Activated naive CD4-positive, alpha-beta T cell treated with anti-CD3 and anti-CD28 coated beads, Interleukin-2, amount 10 ng/mL, durations not matched to agents 7 days and 5 days (primary cell): ENCODE measurements at regions not wholly inside any gene's neighbourhood (a gene's known extent, or its start where the extent isn't known, plus 50 kb on each side); places are given as distances from the start of the nearest gene placed in this dataset.
"Not testable (repeated sequence)": the region's sequence is repeated elsewhere in the genome, so short reads cannot be mapped to it uniquely, and the experiment has no call there.

ENCODE experiments used
- CTCF ChIA-PET: fragments of 350-600 bp; sonication (Branson Sonifier 250); formaldehyde crosslinking; loops from one replicate; lab custom pipeline; 2021; ENCODE audit warnings: antibody characterized with exemption; lab: Charles Lee
- DNase-seq: peaks from one replicate; pipeline ENCODE4 v3.0.0-alpha.2; 2020
- H3K27ac Mint-ChIP-seq: one replicate; pipeline ENCODE4 v1.8.0; 2021; ENCODE audit warnings: mild to moderate bottlenecking, moderate library complexity, mixed read lengths
- H3K27me3 Mint-ChIP-seq: one replicate; pipeline ENCODE4 v1.8.0; 2021; ENCODE audit warnings: mild to moderate bottlenecking, mixed read lengths
- H3K36me3 Mint-ChIP-seq: one replicate; pipeline ENCODE4 v1.8.0; 2021; ENCODE audit warnings: mixed read lengths
- H3K4me1 Mint-ChIP-seq: one replicate; pipeline ENCODE4 v1.8.0; 2021; ENCODE audit warnings: mixed read lengths
- H3K4me3 Mint-ChIP-seq: one replicate; pipeline ENCODE4 v1.8.0; 2021; ENCODE audit warnings: mild to moderate bottlenecking, moderate library complexity, mixed read lengths
- H3K9me3 Mint-ChIP-seq: one replicate; pipeline ENCODE4 v1.8.0; 2021; ENCODE audit warnings: mixed read lengths

DNA sequence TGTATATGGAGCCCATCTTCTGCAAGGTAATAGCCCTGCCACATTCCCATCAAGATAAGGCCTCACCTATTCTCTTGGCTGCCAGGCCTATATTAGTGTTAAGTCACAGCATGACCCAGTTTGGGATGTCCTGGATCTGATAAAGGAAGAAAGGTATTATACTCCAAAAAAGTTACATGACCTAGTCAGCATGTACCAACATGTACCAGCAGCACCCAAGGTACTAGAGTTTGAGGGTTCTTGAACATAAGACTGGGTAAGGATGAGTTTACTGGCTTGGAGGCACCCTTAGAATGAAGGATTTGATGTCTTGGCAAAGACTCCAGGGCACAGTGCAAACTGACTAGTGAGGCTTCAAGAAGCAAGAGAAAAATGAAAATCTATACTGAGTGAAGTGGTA is 232.5 kb downstream of the SQOR start:
- DNase-seq, result no peak
- no peaks in the 10 kb centered on the region for H3K27me3 Mint-ChIP-seq
- CTCF ChIA-PET, result no interaction called here
- peaks cover 9% of the 10 kb centered on the region for H3K9me3 Mint-ChIP-seq
- no peaks in the 10 kb centered on the region for H3K4me1 Mint-ChIP-seq
- no peak overlapping the region for H3K27ac Mint-ChIP-seq
- no peaks in the 10 kb centered on the region for H3K36me3 Mint-ChIP-seq
- H3K4me3 Mint-ChIP-seq, result no peak overlapping the region

- H3K27ac Mint-ChIP-seq, result no peak overlapping the region
- peaks cover 10% of the 10 kb centered on the region for H3K9me3 Mint-ChIP-seq
- H3K4me1 Mint-ChIP-seq, result no peaks in the 10 kb centered on the region
- H3K4me3 Mint-ChIP-seq, result no peak overlapping the region
- DNase-seq, result no peak
- CTCF ChIA-PET, result no interaction called here
- no peaks in the 10 kb centered on the region for H3K36me3 Mint-ChIP-seq
- H3K27me3 Mint-ChIP-seq, result no peaks in the 10 kb centered on the region
Measured at GRCh38 chr15:45868109-45868691, 233.4 kb downstream of the SQOR start.

- Mint-ChIP-seq H3K9me3 (peaks cover 10% of the 10 kb centered on the region), H3K27ac (no peak overlapping the region), H3K27me3 (no peaks in the 10 kb centered on the region), H3K4me1 (no peaks in the 10 kb centered on the region), H3K4me3 (no peak overlapping the region), H3K36me3 (no peaks in the 10 kb centered on the region)
- DNase-seq, result no peak
- CTCF ChIA-PET, result no interaction called here
Measured at GRCh38 chr15:45869034-45869668, 234.3 kb downstream of the SQOR start.

- CTCF ChIA-PET, result no interaction called here
- Mint-ChIP-seq H3K36me3 (no peaks in the 10 kb centered on the region), H3K27me3 (no peaks in the 10 kb centered on the region), H3K27ac (no peak overlapping the region), H3K4me1 (no peaks in the 10 kb centered on the region), H3K4me3 (no peak overlapping the region), H3K9me3 (peaks cover 10% of the 10 kb centered on the region)
- DNase-seq, result no peak
Measured at GRCh38 chr15:45871121-45871855, 236.5 kb downstream of the SQOR start.

DNA sequence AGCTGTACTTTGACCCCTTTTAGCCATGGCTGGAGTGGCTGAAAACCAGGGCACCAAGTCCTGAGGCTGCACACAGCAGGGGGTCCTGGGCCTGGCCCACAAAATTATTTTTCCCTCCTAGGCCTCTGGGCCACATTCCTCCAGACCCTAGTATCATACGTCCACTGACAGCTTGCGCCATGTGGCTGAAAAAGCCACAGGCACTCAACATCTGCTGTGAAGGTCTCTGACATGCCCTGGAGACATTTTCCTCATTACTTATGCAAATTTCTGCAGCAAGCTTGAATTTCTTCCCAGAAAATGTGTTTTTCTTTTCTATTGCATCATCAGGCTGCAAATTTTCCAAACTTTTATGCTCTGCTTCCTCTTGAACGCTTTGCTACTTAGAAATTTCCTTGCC is 239.0 kb downstream of the SQOR start:
- H3K27me3 Mint-ChIP-seq, result no peaks in the 10 kb centered on the region
- no peaks in the 10 kb centered on the region for H3K4me1 Mint-ChIP-seq
- peaks cover 10% of the 10 kb centered on the region for H3K9me3 Mint-ChIP-seq
- H3K4me3 Mint-ChIP-seq, result no peak overlapping the region
- H3K36me3 Mint-ChIP-seq, result no peaks in the 10 kb centered on the region
- CTCF ChIA-PET, result no interaction called here
- DNase-seq, result no peak
- H3K27ac Mint-ChIP-seq, result no peak overlapping the region

DNA sequence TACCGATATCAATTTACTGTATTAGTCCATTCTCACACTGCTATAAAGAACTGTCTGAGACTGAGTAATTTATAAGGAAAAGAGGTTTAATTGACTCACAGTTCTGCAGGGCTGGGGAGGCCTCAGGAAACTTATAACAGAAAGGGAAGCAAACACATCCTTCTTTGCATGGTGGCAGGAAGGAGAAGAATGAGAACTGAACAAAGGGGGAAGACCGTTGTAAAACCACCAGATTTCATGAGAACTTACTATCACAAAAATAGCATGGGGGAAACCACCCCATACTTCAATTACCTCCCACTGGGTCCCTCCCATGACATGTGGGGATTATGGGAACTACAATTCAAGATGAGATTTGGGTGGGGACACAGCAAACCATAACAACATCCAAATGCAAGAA is 239.7 kb downstream of the SQOR start:
- DNase-seq, H3K27ac Mint-ChIP-seq, H3K36me3 Mint-ChIP-seq, H3K4me3 Mint-ChIP-seq, CTCF ChIA-PET, H3K27me3 Mint-ChIP-seq, H3K4me1 Mint-ChIP-seq: not testable (repeated sequence)
- H3K9me3 Mint-ChIP-seq, result peaks cover 10% of the 10 kb centered on the region

- H3K9me3 Mint-ChIP-seq, result peaks cover 5% of the 10 kb centered on the region
- no peak overlapping the region for H3K4me3 Mint-ChIP-seq
- no peaks in the 10 kb centered on the region for H3K27me3 Mint-ChIP-seq
- DNase-seq, result no peak
- no peaks in the 10 kb centered on the region for H3K4me1 Mint-ChIP-seq
- CTCF ChIA-PET, result no interaction called here
- no peak overlapping the region for H3K27ac Mint-ChIP-seq
- no peaks in the 10 kb centered on the region for H3K36me3 Mint-ChIP-seq
Measured at GRCh38 chr15:45884289-45884688, 249.5 kb downstream of the SQOR start.

DNA sequence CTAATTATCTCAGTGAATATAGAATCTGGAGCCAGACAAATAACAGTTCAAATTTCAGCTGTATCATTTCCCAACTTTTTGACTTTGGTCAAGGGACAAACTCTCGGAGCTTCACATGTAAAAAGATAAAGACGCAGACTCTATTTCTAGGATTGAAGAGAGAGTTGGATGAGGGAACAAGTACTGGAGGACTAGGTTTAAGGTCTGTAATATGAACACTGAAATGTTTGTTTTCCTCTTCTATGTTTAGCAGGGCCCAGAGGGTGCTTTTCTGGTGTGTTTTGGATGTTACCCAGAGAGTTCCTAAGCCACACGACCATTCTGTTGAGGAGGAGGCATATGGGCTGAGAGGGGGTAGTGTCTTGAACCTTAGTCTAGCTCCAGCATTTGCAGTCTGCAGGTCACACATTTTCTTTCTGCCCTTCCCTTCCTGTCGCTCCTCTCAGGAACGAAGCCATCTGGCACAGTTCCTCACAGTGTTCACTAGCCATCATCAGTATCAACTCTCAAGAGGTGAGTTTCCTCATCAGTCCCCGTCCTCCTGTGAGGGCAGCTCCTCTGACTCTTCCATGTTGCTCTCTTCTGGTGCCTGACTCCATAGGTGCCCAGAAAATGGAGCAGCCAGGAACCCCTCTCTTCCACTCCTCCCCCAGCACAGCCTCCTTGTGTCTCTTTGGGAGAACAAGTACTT is 250.1 kb downstream of the SQOR start:
- H3K36me3 Mint-ChIP-seq, result no peaks in the 10 kb centered on the region
- H3K9me3 Mint-ChIP-seq, result peaks cover 5% of the 10 kb centered on the region
- CTCF ChIA-PET, result no interaction called here
- no peak overlapping the region for H3K27ac Mint-ChIP-seq
- H3K4me3 Mint-ChIP-seq, result no peak overlapping the region
- no peak for DNase-seq
- H3K4me1 Mint-ChIP-seq, result no peaks in the 10 kb centered on the region
- H3K27me3 Mint-ChIP-seq, result no peaks in the 10 kb centered on the region

- H3K9me3 Mint-ChIP-seq, result peaks cover 5% of the 10 kb centered on the region
- H3K27ac Mint-ChIP-seq, result no peak overlapping the region
- no peak overlapping the region for H3K4me3 Mint-ChIP-seq
- H3K36me3 Mint-ChIP-seq, result no peaks in the 10 kb centered on the region
- H3K4me1 Mint-ChIP-seq, result no peaks in the 10 kb centered on the region
- H3K27me3 Mint-ChIP-seq, result no peaks in the 10 kb centered on the region
- DNase-seq, result no peak
- CTCF ChIA-PET, result no interaction called here
Measured at GRCh38 chr15:45885801-45886200, 251.0 kb downstream of the SQOR start.

DNA sequence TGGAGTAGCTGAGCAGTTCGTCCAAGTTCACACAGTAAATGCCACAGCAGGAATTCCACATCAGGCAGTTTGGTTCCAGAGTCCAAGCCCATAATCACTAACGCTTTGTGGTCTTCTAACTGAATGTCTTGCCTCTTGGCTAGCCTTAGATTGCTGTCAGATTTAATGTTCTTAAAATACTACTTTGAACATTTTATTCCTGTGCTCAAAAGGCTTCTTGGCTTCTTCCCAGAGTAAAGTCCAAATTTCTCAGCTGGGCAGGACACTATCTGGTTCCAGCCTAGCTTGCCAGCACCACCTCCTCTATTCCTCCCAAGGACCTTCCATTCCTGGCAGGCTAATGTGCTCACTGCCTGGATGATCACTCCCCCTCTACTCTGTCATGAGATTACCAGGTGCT is 256.9 kb downstream of the SQOR start:
- Mint-ChIP-seq H3K4me1 (no peaks in the 10 kb centered on the region), H3K27ac (no peak overlapping the region), H3K9me3 (peaks cover 5% of the 10 kb centered on the region), H3K36me3 (no peaks in the 10 kb centered on the region), H3K4me3 (no peak overlapping the region), H3K27me3 (no peaks in the 10 kb centered on the region)
- CTCF ChIA-PET, result no interaction called here
- no peak for DNase-seq

GRCh38 chr15:45892182-45892581 is 257.4 kb downstream of the SQOR start:
- Mint-ChIP-seq H3K27ac (no peak overlapping the region), H3K27me3 (no peaks in the 10 kb centered on the region), H3K9me3 (peaks cover 3% of the 10 kb centered on the region), H3K36me3 (no peaks in the 10 kb centered on the region), H3K4me1 (no peaks in the 10 kb centered on the region), H3K4me3 (no peak overlapping the region)
- CTCF ChIA-PET, result no interaction called here
- no peak for DNase-seq

- CTCF ChIA-PET, result no interaction called here
- H3K4me1 Mint-ChIP-seq, result no peaks in the 10 kb centered on the region
- no peak overlapping the region for H3K4me3 Mint-ChIP-seq
- H3K36me3 Mint-ChIP-seq, result no peaks in the 10 kb centered on the region
- H3K9me3 Mint-ChIP-seq, result no peaks in the 10 kb centered on the region
- DNase-seq, result no peak
- H3K27me3 Mint-ChIP-seq, result no peaks in the 10 kb centered on the region
- H3K27ac Mint-ChIP-seq, result no peak overlapping the region
Measured at GRCh38 chr15:45903283-45903682, 268.5 kb downstream of the SQOR start.

GRCh38 chr15:45904019-45904418 is 269.2 kb downstream of the SQOR start:
- H3K4me3 Mint-ChIP-seq, result no peak overlapping the region
- CTCF ChIA-PET, result interaction anchor here (0.6 kb wide), 1 partner anchor 15 kb away, joined by 3 read pairs; no protein-coding TSS in a partner anchor
- no peaks in the 10 kb centered on the region for H3K27me3 Mint-ChIP-seq
- no peaks in the 10 kb centered on the region for H3K4me1 Mint-ChIP-seq
- H3K9me3 Mint-ChIP-seq, result no peaks in the 10 kb centered on the region
- no peaks in the 10 kb centered on the region for H3K36me3 Mint-ChIP-seq
- DNase-seq, result no peak
- no peak overlapping the region for H3K27ac Mint-ChIP-seq

GRCh38 chr15:45906230-45906629 is 271.4 kb downstream of the SQOR start:
- Mint-ChIP-seq H3K36me3 (no peaks in the 10 kb centered on the region), H3K4me1 (no peaks in the 10 kb centered on the region), H3K9me3 (no peaks in the 10 kb centered on the region), H3K27ac (no peak overlapping the region), H3K4me3 (no peak overlapping the region), H3K27me3 (no peaks in the 10 kb centered on the region)
- DNase-seq, result no peak
- CTCF ChIA-PET, result no interaction called here
